HG02870 (cell line): ENCODE measurements at regions not wholly inside any gene's neighbourhood (a gene's known extent, or its start where the extent isn't known, plus 50 kb on each side); places are given as distances from the start of the nearest gene placed in this dataset.

Experiments
- ATAC-seq: cut with Tn5 transposase; IDR thresholded peaks from one replicate; pipeline ENCODE4 v1.9.1; 2021; ENCODE audit warnings: mild to moderate bottlenecking, moderate library complexity; ENCODE audit not compliant: unreplicated experiment

GRCh38 chr13:105207572-105208293 lies 1327.7 kb downstream of the EFNB2 start:
- no peak for ATAC-seq

DNA sequence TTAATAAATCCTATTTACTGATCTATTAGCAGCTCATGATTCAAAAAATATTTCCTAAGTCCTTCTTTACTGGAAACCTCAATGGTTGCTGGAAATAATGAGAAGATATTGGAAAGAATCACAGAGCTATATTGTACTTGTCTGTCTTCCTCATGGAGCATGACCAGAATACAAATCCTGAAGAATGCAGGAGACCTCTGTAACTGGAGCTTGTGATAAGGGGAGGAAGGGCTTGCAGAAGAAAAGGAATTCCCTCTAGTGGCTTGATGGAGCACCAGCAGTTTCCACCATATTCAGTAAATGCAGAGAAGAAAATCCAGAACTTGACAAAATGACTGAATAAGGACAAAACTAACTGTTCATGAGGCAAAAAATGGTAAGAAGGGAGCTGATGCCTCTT lies 1333.1 kb downstream of the EFNB2 start:
- no peak for ATAC-seq

GRCh38 chr13:105201351-105201750 lies 1334.1 kb downstream of the EFNB2 start:
- ATAC-seq = no peak

DNA sequence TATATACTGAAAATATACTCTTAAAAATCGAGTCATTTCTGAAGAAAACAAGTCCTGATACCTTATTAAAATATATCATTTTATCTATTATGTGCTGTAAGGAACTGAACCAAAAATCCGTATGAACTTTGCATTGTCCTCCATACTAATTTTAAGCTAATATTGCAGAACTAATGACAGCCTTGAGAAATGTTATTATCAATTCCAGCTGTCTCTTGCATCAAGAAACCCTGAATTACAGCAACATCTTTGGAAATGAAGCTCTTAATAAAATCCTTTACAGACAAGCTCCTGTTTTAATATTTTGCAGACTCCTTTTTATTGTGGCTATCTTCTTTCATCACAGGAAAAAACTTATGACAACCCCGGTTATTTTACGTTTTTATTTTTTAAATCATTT lies 1335.3 kb downstream of the EFNB2 start:
- ATAC-seq = no peak

- no peak for ATAC-seq
These were observed 1339.4 kb downstream of the EFNB2 start for GRCh38 chr13:105196052-105196451.

GRCh38 chr13:105193026-105193425 lies 1342.4 kb downstream of the EFNB2 start:
- ATAC-seq = no peak

DNA sequence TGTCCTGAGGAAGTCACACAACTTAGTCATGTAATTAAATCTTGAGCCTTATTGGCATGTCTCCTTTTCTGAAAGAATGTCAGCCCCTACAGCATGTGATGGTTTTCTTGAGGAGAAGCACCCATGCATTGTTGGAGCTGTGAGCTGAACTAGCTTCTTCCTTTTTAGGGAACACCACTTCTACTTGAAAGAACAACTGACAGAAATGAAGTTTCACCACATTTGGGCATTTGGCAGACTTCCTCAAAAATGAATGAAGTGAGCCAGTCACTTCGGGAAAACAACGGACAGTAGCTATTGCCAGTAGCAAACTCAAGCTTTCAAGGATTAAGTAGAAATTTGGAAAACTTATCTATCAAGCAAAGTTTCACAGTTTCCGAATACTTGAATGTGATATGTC lies 1351.3 kb downstream of the EFNB2 start:
- ATAC-seq = no peak

DNA sequence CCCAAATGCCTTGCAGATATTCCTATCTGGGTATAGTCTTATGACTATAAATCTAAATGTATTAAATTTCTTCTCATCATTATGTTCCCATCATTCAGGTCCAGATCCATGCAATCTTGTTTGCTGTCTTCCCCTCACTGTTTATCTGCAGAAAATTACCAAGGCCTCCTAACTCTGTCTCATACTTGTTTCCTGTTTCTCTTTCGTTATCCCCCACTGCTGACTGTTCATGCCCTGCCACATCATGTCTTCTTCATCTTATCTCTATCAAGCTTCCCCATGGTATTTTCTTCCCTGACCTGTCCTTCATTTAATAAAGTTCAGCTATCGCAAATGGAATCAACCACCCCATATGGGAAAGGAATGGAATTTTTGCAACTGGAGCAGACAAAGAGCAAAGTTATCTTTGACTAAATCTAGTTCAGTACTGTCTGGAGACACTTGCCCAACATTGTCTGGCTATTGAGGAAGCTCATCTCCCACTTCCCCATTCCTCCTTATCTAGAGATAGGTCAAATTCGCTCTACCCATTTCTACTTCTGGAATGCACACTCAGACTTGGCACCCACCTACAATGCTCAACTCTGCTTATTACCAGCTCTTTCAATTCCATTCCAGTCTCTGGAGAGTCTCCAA lies 1358.1 kb downstream of the EFNB2 start:
- no peak for ATAC-seq

- no peak for ATAC-seq
These were observed 1365.0 kb downstream of the EFNB2 start for GRCh38 chr13:105170438-105170837.

GRCh38 chr13:105168295-105168694 lies 1367.2 kb downstream of the EFNB2 start:
- ATAC-seq = no peak

DNA sequence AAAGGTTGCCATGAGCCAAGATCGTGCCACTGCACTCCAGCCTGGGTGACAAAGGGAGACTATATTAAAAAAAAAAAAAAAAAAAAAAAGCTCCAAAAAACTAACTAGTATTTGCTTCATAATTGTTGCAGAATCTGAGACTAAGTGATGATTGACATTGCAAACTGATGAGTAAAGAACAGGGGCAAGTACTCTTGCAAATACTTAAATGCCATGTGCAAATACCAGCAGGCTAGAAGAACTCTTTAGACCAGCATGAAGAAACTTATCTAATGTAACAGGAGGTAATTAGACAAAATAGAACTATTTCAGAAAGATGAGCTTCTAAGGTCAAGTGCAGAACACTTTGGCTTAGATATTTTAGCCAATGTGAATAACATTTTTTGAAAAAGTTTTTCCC lies 1368.1 kb downstream of the EFNB2 start:
- no peak for ATAC-seq

- peak; percentile 88 for ATAC-seq
These were observed 1369.9 kb downstream of the EFNB2 start for GRCh38 chr13:105165449-105166125.

DNA sequence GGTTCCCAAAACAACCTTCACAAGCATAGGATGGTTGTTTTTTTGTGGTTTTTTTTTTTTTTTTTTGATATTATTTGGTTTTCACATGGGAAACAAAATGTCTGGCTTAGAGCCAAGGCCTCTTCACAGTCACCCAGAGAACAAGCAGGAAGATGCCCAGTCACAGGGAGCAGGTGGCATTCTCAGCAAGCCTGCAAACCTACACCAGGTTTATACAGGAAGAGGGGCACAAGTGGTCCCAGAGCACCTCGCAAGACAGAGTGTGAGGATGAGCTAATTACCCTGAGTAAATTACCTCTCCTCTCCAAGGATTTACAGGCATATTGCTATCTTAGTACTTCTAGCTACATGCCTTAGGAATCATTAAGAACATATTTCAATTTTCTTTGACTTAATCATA lies 1375.6 kb downstream of the EFNB2 start:
- no peak for ATAC-seq

DNA sequence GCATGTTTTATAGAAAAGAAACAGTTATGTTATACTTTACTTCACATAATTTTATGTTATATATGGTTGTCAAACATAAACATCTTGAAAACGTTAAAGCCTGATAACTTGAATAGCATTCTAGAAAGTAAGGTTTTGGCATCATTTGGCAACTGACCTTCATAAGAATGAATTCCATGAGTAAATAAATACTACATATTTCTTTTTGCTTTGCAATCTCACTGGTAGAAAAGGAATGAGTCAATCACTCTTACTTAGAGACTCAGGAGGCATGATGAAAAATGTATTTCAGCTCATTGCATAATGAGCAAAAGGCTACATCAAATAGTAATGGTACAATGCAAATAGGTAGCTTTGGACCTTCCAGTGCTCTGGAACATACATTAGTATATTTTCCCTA lies 1381.9 kb downstream of the EFNB2 start:
- ATAC-seq = no peak

- ATAC-seq = no peak
These were observed 1383.8 kb downstream of the EFNB2 start for GRCh38 chr13:105151639-105152038.

GRCh38 chr13:105147461-105147860 lies 1388.0 kb downstream of the EFNB2 start:
- no peak for ATAC-seq

DNA sequence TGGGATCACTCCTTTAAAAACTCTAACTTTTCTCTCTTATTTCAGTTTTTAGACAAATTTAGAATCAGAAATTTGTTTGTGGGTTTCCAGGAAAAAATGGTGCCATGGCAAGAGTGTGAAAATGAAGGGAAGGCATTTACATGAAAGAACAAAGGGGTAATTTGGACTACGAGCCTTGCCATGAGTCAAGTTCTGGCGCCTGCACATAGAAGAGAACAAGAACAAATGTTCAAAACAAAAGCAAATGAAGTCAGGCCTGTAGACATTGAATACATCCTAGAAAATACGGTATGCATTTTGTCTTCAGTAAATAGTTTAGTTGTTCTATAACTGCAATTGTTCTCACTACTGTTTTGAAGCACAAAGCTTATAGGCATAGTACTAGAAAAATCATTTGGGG lies 1390.5 kb downstream of the EFNB2 start:
- ATAC-seq = no peak

GRCh38 chr13:105144020-105144419 lies 1391.4 kb downstream of the EFNB2 start:
- no peak for ATAC-seq

DNA sequence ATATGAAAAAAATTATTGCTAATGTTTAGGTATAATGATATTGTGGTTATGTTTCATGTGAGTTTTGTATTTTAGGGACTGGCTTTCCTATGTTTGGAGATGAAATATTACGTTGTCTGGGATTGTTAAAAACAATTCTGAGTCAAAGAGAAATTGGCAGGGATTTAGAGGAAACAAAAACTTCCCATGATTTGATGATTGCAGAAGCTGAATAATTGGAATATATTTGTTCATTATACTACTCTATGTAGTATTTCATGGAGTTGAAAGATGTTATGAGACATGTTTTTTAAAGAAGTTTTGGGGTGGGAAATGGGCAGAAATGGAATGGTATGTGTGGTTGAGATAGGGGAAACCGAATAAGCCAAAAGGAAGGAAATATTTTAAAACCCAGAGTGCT lies 1392.9 kb downstream of the EFNB2 start:
- no peak for ATAC-seq

GRCh38 chr13:105139380-105140285 lies 1395.8 kb downstream of the EFNB2 start:
- peak; percentile 91 for ATAC-seq

DNA sequence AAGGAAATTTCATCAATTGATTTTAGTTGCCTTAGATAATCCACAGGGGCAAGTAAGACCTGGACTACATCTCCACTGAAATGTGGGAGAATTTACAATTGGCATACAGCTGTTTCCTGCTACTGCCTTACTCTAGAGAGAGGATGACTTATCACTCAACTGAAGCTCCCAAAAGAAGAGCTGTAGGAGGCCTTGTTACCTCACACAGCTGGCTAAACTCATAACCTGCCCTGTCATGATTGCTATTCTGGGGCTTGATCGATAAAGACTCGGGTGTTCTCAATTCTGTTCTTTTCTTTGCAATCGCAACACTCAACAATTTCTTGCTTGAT lies 1396.4 kb downstream of the EFNB2 start:
- peak; percentile 4 for ATAC-seq
